IMR-90 (cell line): ENCODE measurements at regions not wholly inside any gene's neighbourhood (a gene's known extent, or its start where the extent isn't known, plus 50 kb on each side); places are given as distances from the start of the nearest gene placed in this dataset.
"Not testable (repeated sequence)": the region's sequence is repeated elsewhere in the genome, so short reads cannot be mapped to it uniquely, and the experiment has no call there.

Source experiments
- BHLHE40 ChIP-seq: fragments of 150-350 bp; IDR thresholded peaks from 2 replicates; pipeline ENCODE4 v1.6.1; 2016; ENCODE audit warnings: mild to moderate bottlenecking, low read depth, low read length
- CTCF ChIP-seq: conservative IDR thresholded peaks from 2 replicates; pipeline ENCODE4 v1.5.1; 2012; ENCODE audit warnings: mild to moderate bottlenecking, low read depth, low read length, improper control_type of control experiment
- ELK1 ChIP-seq: fragments of 150-350 bp; IDR thresholded peaks from 2 replicates; pipeline ENCODE4 v1.6.1; 2016; ENCODE audit warnings: low read depth, mild to moderate bottlenecking, low read length, moderate library complexity, borderline replicate concordance
- MAFK ChIP-seq: IDR thresholded peaks from 2 replicates; pipeline ENCODE4 v1.6.1; 2012; ENCODE audit warnings: low read depth, low read length, improper control_type of control experiment
- POLR2A ChIP-seq: IDR thresholded peaks from 2 replicates; pipeline ENCODE4 v1.6.1; 2012; ENCODE audit warnings: mild to moderate bottlenecking, low read depth, low read length

GRCh38 chr1:149157409-149157808, 54.1 kb upstream of the NBPF9 start:
- not testable (repeated sequence) for TF ChIP-seq BHLHE40, POLR2A, CTCF, MAFK, ELK1
